CD8-positive, alpha-beta memory T cell (primary cell): ENCODE measurements at regions not wholly inside any gene's neighbourhood (a gene's known extent, or its start where the extent isn't known, plus 50 kb on each side); places are given as distances from the start of the nearest gene placed in this dataset.

Experiments
- CTCF ChIA-PET: fragments of 350-600 bp; sonication (Branson Sonifier 250); formaldehyde crosslinking; loops from one replicate; lab custom pipeline; 2021; ENCODE audit warnings: antibody characterized with exemption; lab: Charles Lee
- POLR2A ChIA-PET: fragments of 350-600 bp; sonication (Branson Sonifier 250); formaldehyde crosslinking; loops from one replicate; lab custom pipeline; 2021; ENCODE audit warnings: antibody characterized with exemption; lab: Charles Lee
- DNase-seq, 5 donors: peaks; one replicate each; pipeline versions ENCODE4 v3.0.0 to v3.0.0-alpha.2; 2020 to 2022; ENCODE audit warnings: mixed read lengths in 1 of 5
- H3K27ac ChIP-seq: one replicate; pipeline ENCODE4 v1.7.0; 2013; ENCODE audit warnings: low read depth, mild to moderate bottlenecking, low read length, moderate library complexity
- H3K27me3 ChIP-seq: 2 replicates; pipeline ENCODE4 v1.7.0; 2013; ENCODE audit warnings: low read length, mild to moderate bottlenecking; ENCODE audit not compliant: insufficient read depth, poor library complexity, severe bottlenecking
- H3K36me3 ChIP-seq: 2 replicates; pipeline ENCODE4 v1.7.0; 2013; ENCODE audit warnings: mild to moderate bottlenecking, low read length, moderate library complexity; ENCODE audit not compliant: insufficient read depth
- H3K4me1 ChIP-seq: 2 replicates; pipeline ENCODE4 v1.7.0; 2013; ENCODE audit warnings: mild to moderate bottlenecking, low read length, moderate library complexity; ENCODE audit not compliant: insufficient read depth
- H3K4me3 ChIP-seq: 2 replicates; pipeline ENCODE4 v1.7.0; 2013; ENCODE audit warnings: mild to moderate bottlenecking, low read length
- H3K9me3 ChIP-seq: 2 replicates; pipeline ENCODE4 v1.7.0; 2013; ENCODE audit warnings: mild to moderate bottlenecking, low read length
- H3K27ac Mint-ChIP-seq, 8 donors: one replicate each; pipeline ENCODE4 v1.8.0; 2020 to 2021; ENCODE audit warnings: mixed read lengths in 8 of 8, mild to moderate bottlenecking in 6 of 8, inconsistent platforms in 3 of 8, moderate library complexity in 3 of 8
- H3K27me3 Mint-ChIP-seq, 2 donors: one replicate each; pipeline ENCODE4 v1.8.0; 2020 to 2021; ENCODE audit warnings: mixed read lengths in 2 of 2, mild to moderate bottlenecking in 1 of 2, moderate library complexity in 1 of 2
- H3K36me3 Mint-ChIP-seq, 3 donors: one replicate each; pipeline ENCODE4 v1.8.0; 2020 to 2021; ENCODE audit warnings: mixed read lengths in 3 of 3, inconsistent platforms in 1 of 3, mild to moderate bottlenecking in 1 of 3
- H3K4me1 Mint-ChIP-seq, 3 donors: one replicate each; pipeline ENCODE4 v1.8.0; 2020 to 2021; ENCODE audit warnings: mixed read lengths in 3 of 3, inconsistent platforms in 1 of 3, mild to moderate bottlenecking in 1 of 3
- H3K4me3 Mint-ChIP-seq, 7 donors: one replicate each; pipeline ENCODE4 v1.8.0; 2020 to 2021; ENCODE audit warnings: mixed read lengths in 7 of 7, mild to moderate bottlenecking in 6 of 7, moderate library complexity in 4 of 7, inconsistent platforms in 2 of 7
- H3K9me3 Mint-ChIP-seq, 5 donors: one replicate each; pipeline ENCODE4 v1.8.0; 2020 to 2022; ENCODE audit warnings: mixed read lengths in 5 of 5, mild to moderate bottlenecking in 3 of 5, moderate library complexity in 2 of 5, inconsistent platforms in 1 of 5

GRCh38 chr12:73514672-73515071 lies 1023.0 kb upstream of the ATXN7L3B start:
- POLR2A ChIA-PET = no interaction called here
- no peaks in the 10 kb centered on the region for H3K4me1 ChIP-seq
- no peak for DNase-seq
- H3K36me3 ChIP-seq = no peaks in the 10 kb centered on the region
- H3K9me3 ChIP-seq = no peaks in the 10 kb centered on the region
- H3K36me3 Mint-ChIP-seq = no peaks in the 10 kb centered on the region
- H3K27me3 ChIP-seq = no peaks in the 10 kb centered on the region
- peaks cover 3 to 29% (median 10%) of the 10 kb centered on the region in 5 donors for H3K9me3 Mint-ChIP-seq
- no peak overlapping the region for H3K4me3 ChIP-seq
- no peaks in the 10 kb centered on the region for H3K4me1 Mint-ChIP-seq
- CTCF ChIA-PET = no interaction called here
- no peaks in the 10 kb centered on the region for H3K27me3 Mint-ChIP-seq
- H3K27ac ChIP-seq = no peak overlapping the region
- H3K27ac Mint-ChIP-seq = no peak overlapping the region
- H3K4me3 Mint-ChIP-seq = no peak overlapping the region

- H3K9me3 Mint-ChIP-seq = peaks cover 13 to 35% (median 15%) of the 10 kb centered on the region in 5 donors
- Histone ChIP-seq H3K27me3 (no peaks in the 10 kb centered on the region), H3K36me3 (no peaks in the 10 kb centered on the region), H3K9me3 (no peaks in the 10 kb centered on the region), H3K27ac (no peak overlapping the region), H3K4me3 (no peak overlapping the region), H3K4me1 (no peaks in the 10 kb centered on the region)
- H3K27me3 Mint-ChIP-seq = no peaks in the 10 kb centered on the region
- no peaks in the 10 kb centered on the region for H3K4me1 Mint-ChIP-seq
- H3K36me3 Mint-ChIP-seq = no peaks in the 10 kb centered on the region
- DNase-seq = no peak
- CTCF ChIA-PET = no interaction called here
- POLR2A ChIA-PET = no interaction called here
- H3K4me3 Mint-ChIP-seq = no peak overlapping the region
- H3K27ac Mint-ChIP-seq = no peak overlapping the region
Measured at GRCh38 chr12:73517859-73518258, 1019.8 kb upstream of the ATXN7L3B start.

DNA sequence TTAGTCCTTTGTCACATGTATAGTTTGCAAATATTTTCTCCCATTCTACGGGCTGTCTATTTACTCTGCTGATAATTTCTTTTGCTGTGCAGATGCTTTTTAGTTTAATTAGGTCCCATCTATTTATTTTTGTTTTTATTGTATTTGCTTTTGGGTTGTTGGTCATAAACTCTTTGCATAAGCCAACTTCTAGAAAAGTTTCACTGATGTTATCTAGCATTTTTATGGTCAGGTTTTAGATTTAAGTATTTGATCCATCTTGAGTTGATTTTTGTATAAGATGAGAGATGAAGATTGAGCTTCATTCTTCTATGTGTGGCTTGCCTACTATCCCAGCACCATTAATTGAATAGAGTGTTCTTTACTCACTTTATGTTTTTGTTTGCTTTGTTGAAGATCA lies 1008.4 kb upstream of the ATXN7L3B start:
- ChIA-PET POLR2A (interaction anchor here (0.6 kb wide), 1 partner anchor 25 kb away, joined by 3 read pairs; no protein-coding TSS in a partner anchor), CTCF (no interaction called here)
- H3K36me3 ChIP-seq = no peaks in the 10 kb centered on the region
- Mint-ChIP-seq H3K4me3 (no peak overlapping the region), H3K36me3 (no peaks in the 10 kb centered on the region), H3K4me1 (no peaks in the 10 kb centered on the region), H3K27me3 (no peaks in the 10 kb centered on the region), H3K9me3 (peaks cover 0 to 28% (median 3%) of the 10 kb centered on the region in 5 donors), H3K27ac (peak overlapping the region in 1 of 8 donors; percentile 37)
- H3K27ac ChIP-seq = no peak overlapping the region
- no peaks in the 10 kb centered on the region for H3K9me3 ChIP-seq
- no peaks in the 10 kb centered on the region for H3K4me1 ChIP-seq
- H3K27me3 ChIP-seq = no peaks in the 10 kb centered on the region
- no peak for DNase-seq
- H3K4me3 ChIP-seq = no peak overlapping the region

DNA sequence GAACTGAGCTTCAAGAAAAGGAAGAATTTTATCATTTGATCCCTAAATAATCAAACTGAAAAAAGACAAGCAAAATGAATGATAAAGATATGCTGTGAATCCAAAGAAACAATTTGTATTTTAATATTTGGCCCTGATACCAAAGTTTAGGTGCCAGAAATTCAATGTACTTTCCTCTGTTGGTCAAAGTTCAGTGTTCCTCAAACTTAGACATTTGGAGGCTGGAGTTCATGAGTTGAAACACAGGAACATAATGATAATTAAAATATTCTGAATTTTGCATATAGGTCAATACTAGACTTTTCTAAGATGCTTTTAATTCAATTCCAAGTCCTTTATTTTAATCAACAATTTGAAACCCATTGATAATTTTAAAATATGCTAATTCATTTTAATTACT lies 1007.7 kb upstream of the ATXN7L3B start:
- ChIA-PET CTCF (no interaction called here), POLR2A (interaction anchor here (0.6 kb wide), 1 partner anchor 25 kb away, joined by 3 read pairs; no protein-coding TSS in a partner anchor)
- no peak overlapping the region for H3K4me3 Mint-ChIP-seq
- H3K27me3 Mint-ChIP-seq = no peaks in the 10 kb centered on the region
- Histone ChIP-seq H3K27me3 (no peaks in the 10 kb centered on the region), H3K4me1 (no peaks in the 10 kb centered on the region), H3K9me3 (no peaks in the 10 kb centered on the region), H3K36me3 (no peaks in the 10 kb centered on the region), H3K4me3 (no peak overlapping the region), H3K27ac (no peak overlapping the region)
- H3K36me3 Mint-ChIP-seq = no peaks in the 10 kb centered on the region
- no peak overlapping the region for H3K27ac Mint-ChIP-seq
- DNase-seq = no peak
- H3K9me3 Mint-ChIP-seq = peaks cover 0 to 24% (median 3%) of the 10 kb centered on the region in 5 donors
- H3K4me1 Mint-ChIP-seq = no peaks in the 10 kb centered on the region

- Histone ChIP-seq H3K4me1 (no peaks in the 10 kb centered on the region), H3K9me3 (no peaks in the 10 kb centered on the region), H3K27me3 (no peaks in the 10 kb centered on the region), H3K36me3 (no peaks in the 10 kb centered on the region), H3K4me3 (no peak overlapping the region), H3K27ac (no peak overlapping the region)
- CTCF ChIA-PET = no interaction called here
- Mint-ChIP-seq H3K4me1 (no peaks in the 10 kb centered on the region), H3K27me3 (no peaks in the 10 kb centered on the region), H3K9me3 (peaks cover 0 to 25% (median 3%) of the 10 kb centered on the region in 5 donors), H3K4me3 (no peak overlapping the region), H3K36me3 (no peaks in the 10 kb centered on the region), H3K27ac (no peak overlapping the region)
- POLR2A ChIA-PET = no interaction called here
- no peak for DNase-seq
Measured at GRCh38 chr12:73531752-73532151, 1005.9 kb upstream of the ATXN7L3B start.

GRCh38 chr12:73547421-73547820 lies 990.2 kb upstream of the ATXN7L3B start:
- no peak for DNase-seq
- H3K36me3 Mint-ChIP-seq = no peaks in the 10 kb centered on the region
- Histone ChIP-seq H3K9me3 (no peaks in the 10 kb centered on the region), H3K36me3 (no peaks in the 10 kb centered on the region), H3K27me3 (no peaks in the 10 kb centered on the region), H3K4me3 (no peak overlapping the region), H3K27ac (no peak overlapping the region), H3K4me1 (no peaks in the 10 kb centered on the region)
- H3K9me3 Mint-ChIP-seq = peaks cover 0 to 7% (median 5%) of the 10 kb centered on the region in 5 donors
- H3K4me3 Mint-ChIP-seq = no peak overlapping the region
- ChIA-PET CTCF (no interaction called here), POLR2A (no interaction called here)
- H3K4me1 Mint-ChIP-seq = no peaks in the 10 kb centered on the region
- H3K27ac Mint-ChIP-seq = no peak overlapping the region
- H3K27me3 Mint-ChIP-seq = peaks cover 0 to 2% of the 10 kb centered on the region in 2 donors

- Histone ChIP-seq H3K4me3 (no peak overlapping the region), H3K4me1 (no peaks in the 10 kb centered on the region), H3K27ac (no peak overlapping the region), H3K9me3 (no peaks in the 10 kb centered on the region), H3K36me3 (no peaks in the 10 kb centered on the region), H3K27me3 (no peaks in the 10 kb centered on the region)
- no peaks in the 10 kb centered on the region for H3K36me3 Mint-ChIP-seq
- ChIA-PET POLR2A (no interaction called here), CTCF (no interaction called here)
- DNase-seq = no peak
- no peak overlapping the region for H3K27ac Mint-ChIP-seq
- no peaks in the 10 kb centered on the region for H3K4me1 Mint-ChIP-seq
- peaks cover 5 to 26% (median 14%) of the 10 kb centered on the region in 5 donors for H3K9me3 Mint-ChIP-seq
- no peaks in the 10 kb centered on the region for H3K27me3 Mint-ChIP-seq
- no peak overlapping the region for H3K4me3 Mint-ChIP-seq
Measured at GRCh38 chr12:73585136-73585535, 952.5 kb upstream of the ATXN7L3B start.

- no peaks in the 10 kb centered on the region for H3K27me3 ChIP-seq
- H3K36me3 Mint-ChIP-seq = no peaks in the 10 kb centered on the region
- H3K4me3 Mint-ChIP-seq = no peak overlapping the region
- H3K27ac ChIP-seq = no peak overlapping the region
- H3K9me3 ChIP-seq = no peaks in the 10 kb centered on the region
- H3K36me3 ChIP-seq = no peaks in the 10 kb centered on the region
- H3K9me3 Mint-ChIP-seq = peaks cover 0 to 38% (median 9%) of the 10 kb centered on the region in 5 donors
- no peak overlapping the region for H3K27ac Mint-ChIP-seq
- H3K4me3 ChIP-seq = no peak overlapping the region
- no peak for DNase-seq
- POLR2A ChIA-PET = no interaction called here
- CTCF ChIA-PET = no interaction called here
- no peaks in the 10 kb centered on the region for H3K4me1 Mint-ChIP-seq
- no peaks in the 10 kb centered on the region for H3K27me3 Mint-ChIP-seq
- no peaks in the 10 kb centered on the region for H3K4me1 ChIP-seq
Measured at GRCh38 chr12:73589220-73589619, 948.4 kb upstream of the ATXN7L3B start.

GRCh38 chr12:73598626-73599025 lies 939.0 kb upstream of the ATXN7L3B start:
- ChIA-PET POLR2A (no interaction called here), CTCF (no interaction called here)
- Mint-ChIP-seq H3K4me3 (no peak overlapping the region), H3K36me3 (no peaks in the 10 kb centered on the region), H3K27ac (no peak overlapping the region), H3K27me3 (no peaks in the 10 kb centered on the region), H3K9me3 (peaks cover 0 to 14% (median 3%) of the 10 kb centered on the region in 5 donors), H3K4me1 (no peaks in the 10 kb centered on the region)
- no peak overlapping the region for H3K27ac ChIP-seq
- no peak for DNase-seq
- H3K4me3 ChIP-seq = no peak overlapping the region
- H3K9me3 ChIP-seq = no peaks in the 10 kb centered on the region
- no peaks in the 10 kb centered on the region for H3K36me3 ChIP-seq
- no peaks in the 10 kb centered on the region for H3K4me1 ChIP-seq
- no peaks in the 10 kb centered on the region for H3K27me3 ChIP-seq
